Liver (tissue), 7 donors: ENCODE measurements at regions not wholly inside any gene's neighbourhood (a gene's known extent, or its start where the extent isn't known, plus 50 kb on each side); places are given as distances from the start of the nearest gene placed in this dataset.

Experiments used
- DNase-seq: peaks from one replicate; pipeline ENCODE4 v3.0.0-alpha.2; 2017; ENCODE audit warnings: low spot score
- H3K27ac ChIP-seq, 2 donors: one replicate each; pipeline ENCODE4 v1.7.0; 2013; ENCODE audit warnings: inconsistent platforms in 2 of 2, low read length in 2 of 2, control low read depth in 1 of 2, low read depth in 1 of 2, mild to moderate bottlenecking in 1 of 2
- H3K27me3 ChIP-seq, 4 donors: one replicate each; pipeline versions ENCODE4 v1.6.1 to v1.7.0; 2013; ENCODE audit warnings: low read length in 3 of 4, inconsistent platforms in 1 of 4, mild to moderate bottlenecking in 1 of 4, moderate library complexity in 1 of 4; ENCODE audit not compliant: control insufficient read depth in 4 of 4, insufficient read depth in 4 of 4
- H3K36me3 ChIP-seq, 4 donors: one replicate each; pipeline versions ENCODE4 v1.6.1 to v1.7.0; 2013; ENCODE audit warnings: low read length in 3 of 4, mild to moderate bottlenecking in 3 of 4, low read depth in 1 of 4, moderate library complexity in 1 of 4; ENCODE audit not compliant: control insufficient read depth in 4 of 4, insufficient read depth in 3 of 4
- H3K4me1 ChIP-seq, 4 donors: one replicate each; pipeline versions ENCODE4 v1.6.1 to v1.7.0; 2013; ENCODE audit warnings: low read length in 3 of 4, mild to moderate bottlenecking in 3 of 4, moderate library complexity in 1 of 4; ENCODE audit not compliant: control insufficient read depth in 4 of 4, insufficient read depth in 4 of 4
- H3K4me3 ChIP-seq, 3 donors: one replicate each; pipeline versions ENCODE4 v1.6.1 to v1.7.0; 2013; ENCODE audit warnings: low read length in 3 of 3, control low read depth in 1 of 3, low read depth in 1 of 3, mild to moderate bottlenecking in 1 of 3
- H3K9ac ChIP-seq, 2 donors: one replicate each; pipeline ENCODE4 v1.7.0; 2013; ENCODE audit warnings: low read length in 2 of 2, mild to moderate bottlenecking in 2 of 2, moderate library complexity in 2 of 2, control low read depth in 1 of 2, low read depth in 1 of 2
- H3K9me3 ChIP-seq, 4 donors: one replicate each; pipeline versions ENCODE4 v1.6.1 to v1.7.0; 2013; ENCODE audit warnings: low read length in 3 of 4; ENCODE audit not compliant: control insufficient read depth in 4 of 4
- EGR1 ChIP-seq, 2 donors: IDR thresholded peaks; 2 replicates each; pipeline ENCODE4 v1.6.1; 2016 to 2018; ENCODE audit warnings: antibody characterized with exemption in 2 of 2, low read depth in 2 of 2
- FOXA1 ChIP-seq: IDR thresholded peaks from 2 replicates; pipeline ENCODE4 v1.6.1; 2016; ENCODE audit warnings: antibody characterized with exemption
- FOXA2 ChIP-seq: IDR thresholded peaks from 2 replicates; pipeline ENCODE4 v1.6.1; 2016; ENCODE audit warnings: antibody characterized with exemption
- GABPA ChIP-seq, 2 donors: IDR thresholded peaks in 1 of 2; conservative IDR thresholded peaks in 1 of 2; 2 replicates each; pipeline ENCODE4 v1.6.1; 2016; ENCODE audit warnings: antibody characterized with exemption in 2 of 2, mild to moderate bottlenecking in 1 of 2, moderate library complexity in 1 of 2
- HNF4A ChIP-seq, 2 donors: conservative IDR thresholded peaks; 2 replicates each; pipeline ENCODE4 v1.6.1; 2016; ENCODE audit warnings: antibody characterized with exemption in 2 of 2, mild to moderate bottlenecking in 2 of 2
- HNF4G ChIP-seq: IDR thresholded peaks from 2 replicates; pipeline ENCODE4 v1.6.1; 2016; ENCODE audit warnings: antibody characterized with exemption
- JUND ChIP-seq, 2 donors: IDR thresholded peaks; 2 replicates each; pipeline ENCODE4 v1.6.1; 2016; ENCODE audit warnings: antibody characterized with exemption in 2 of 2
- RAD21 ChIP-seq, 2 donors: IDR thresholded peaks; 2 replicates each; pipeline ENCODE4 v1.6.1; 2016; ENCODE audit warnings: antibody characterized with exemption in 2 of 2, mild to moderate bottlenecking in 2 of 2
- RXRA ChIP-seq, 2 donors: IDR thresholded peaks; 2 replicates each; pipeline ENCODE4 v1.6.1; 2017 to 2018; ENCODE audit warnings: antibody characterized with exemption in 2 of 2, mild to moderate bottlenecking in 1 of 2
- SP1 ChIP-seq: IDR thresholded peaks from 2 replicates; pipeline ENCODE4 v1.6.1; 2018; ENCODE audit warnings: antibody characterized with exemption, mild to moderate bottlenecking
- TAF1 ChIP-seq: conservative IDR thresholded peaks from 2 replicates; pipeline ENCODE4 v1.6.1; 2016; ENCODE audit warnings: antibody characterized with exemption, mild to moderate bottlenecking
- YY1 ChIP-seq: IDR thresholded peaks from 2 replicates; pipeline ENCODE4 v1.6.1; 2016; ENCODE audit warnings: antibody characterized with exemption, mild to moderate bottlenecking
- WGBS: extraction: QIAGEN DNeasy Blood & Tissue Kit; methylation state at CpG from one replicate; pipeline ENCODE4 v1.1.7; 2013; 5-methylcytosine and 5-hydroxymethylcytosine counted together
- TF ChIP-seq, protein P1 (sequence below): IDR thresholded peaks from 2 replicates; pipeline ENCODE4 v1.6.1; 2016; ENCODE audit warnings: antibody characterized with exemption
- TF ChIP-seq, protein P2 (sequence below): IDR thresholded peaks from 2 replicates; pipeline ENCODE4 v1.6.1; 2016; ENCODE audit warnings: antibody characterized with exemption
- TF ChIP-seq, protein P3 (sequence below): IDR thresholded peaks from 2 replicates; pipeline ENCODE4 v1.6.1; 2016; ENCODE audit warnings: antibody characterized with exemption, mild to moderate bottlenecking
- donor health status: healthy.
- donor health status: healthy.
- donor health status: healthy.
- donor health status: healthy.

DNA sequence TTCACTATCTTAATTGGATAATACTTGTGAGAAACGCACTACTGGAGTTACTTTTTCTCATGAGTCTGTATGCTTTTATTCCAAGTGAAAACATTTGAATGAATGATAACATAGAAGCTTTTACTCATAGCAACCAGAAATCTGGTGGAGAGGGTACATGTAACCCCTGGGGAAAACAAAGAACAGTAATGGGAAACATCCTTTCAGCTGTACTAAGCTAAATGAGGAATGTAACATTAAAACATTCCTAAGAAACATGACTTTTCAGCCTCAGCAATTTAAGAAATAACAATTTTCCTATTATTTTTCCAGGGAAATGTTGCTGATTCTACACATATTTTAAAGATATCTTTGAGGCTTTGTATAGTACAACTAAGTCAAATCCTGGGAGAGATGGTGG is 97.2 kb upstream of the CEP126 start (continued):
- TF ChIP-seq, protein P1, sequence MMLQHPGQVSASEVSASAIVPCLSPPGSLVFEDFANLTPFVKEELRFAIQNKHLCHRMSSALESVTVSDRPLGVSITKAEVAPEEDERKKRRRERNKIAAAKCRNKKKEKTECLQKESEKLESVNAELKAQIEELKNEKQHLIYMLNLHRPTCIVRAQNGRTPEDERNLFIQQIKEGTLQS: no peak

DNA sequence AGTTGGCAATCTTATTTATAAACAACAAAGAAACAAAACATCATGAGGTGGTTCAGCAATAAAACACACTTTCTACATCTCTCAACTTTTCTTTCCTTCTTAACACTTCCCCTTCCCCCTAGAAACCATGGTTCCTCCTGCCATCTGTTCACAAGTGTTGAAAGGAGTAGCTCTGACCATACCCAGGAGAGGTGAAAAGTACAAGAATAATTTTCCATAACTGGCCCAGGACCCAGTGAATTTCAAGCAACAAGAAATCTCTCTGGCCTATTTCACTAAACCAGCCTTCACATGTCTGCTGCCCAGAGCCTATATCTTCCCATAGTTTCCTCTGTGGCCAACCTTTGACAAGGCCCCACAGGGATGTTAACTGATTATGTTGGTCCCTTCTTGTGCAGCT is 98.2 kb upstream of the CEP126 start:
- Histone ChIP-seq H3K27me3 (no peaks in the 10 kb centered on the region), H3K9me3 (no peaks in the 10 kb centered on the region), H3K27ac (no peak overlapping the region), H3K9ac (no peak overlapping the region), H3K36me3 (no peaks in the 10 kb centered on the region), H3K4me3 (no peak overlapping the region), H3K4me1 (no peaks in the 10 kb centered on the region)
- no peak for DNase-seq
- no peak for TF ChIP-seq FOXA1
- no peak for TF ChIP-seq FOXA2
- TF ChIP-seq, protein P2, sequence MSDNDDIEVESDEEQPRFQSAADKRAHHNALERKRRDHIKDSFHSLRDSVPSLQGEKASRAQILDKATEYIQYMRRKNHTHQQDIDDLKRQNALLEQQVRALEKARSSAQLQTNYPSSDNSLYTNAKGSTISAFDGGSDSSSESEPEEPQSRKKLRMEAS: no peak
- no peak for TF ChIP-seq YY1
- TF ChIP-seq, protein P3, sequence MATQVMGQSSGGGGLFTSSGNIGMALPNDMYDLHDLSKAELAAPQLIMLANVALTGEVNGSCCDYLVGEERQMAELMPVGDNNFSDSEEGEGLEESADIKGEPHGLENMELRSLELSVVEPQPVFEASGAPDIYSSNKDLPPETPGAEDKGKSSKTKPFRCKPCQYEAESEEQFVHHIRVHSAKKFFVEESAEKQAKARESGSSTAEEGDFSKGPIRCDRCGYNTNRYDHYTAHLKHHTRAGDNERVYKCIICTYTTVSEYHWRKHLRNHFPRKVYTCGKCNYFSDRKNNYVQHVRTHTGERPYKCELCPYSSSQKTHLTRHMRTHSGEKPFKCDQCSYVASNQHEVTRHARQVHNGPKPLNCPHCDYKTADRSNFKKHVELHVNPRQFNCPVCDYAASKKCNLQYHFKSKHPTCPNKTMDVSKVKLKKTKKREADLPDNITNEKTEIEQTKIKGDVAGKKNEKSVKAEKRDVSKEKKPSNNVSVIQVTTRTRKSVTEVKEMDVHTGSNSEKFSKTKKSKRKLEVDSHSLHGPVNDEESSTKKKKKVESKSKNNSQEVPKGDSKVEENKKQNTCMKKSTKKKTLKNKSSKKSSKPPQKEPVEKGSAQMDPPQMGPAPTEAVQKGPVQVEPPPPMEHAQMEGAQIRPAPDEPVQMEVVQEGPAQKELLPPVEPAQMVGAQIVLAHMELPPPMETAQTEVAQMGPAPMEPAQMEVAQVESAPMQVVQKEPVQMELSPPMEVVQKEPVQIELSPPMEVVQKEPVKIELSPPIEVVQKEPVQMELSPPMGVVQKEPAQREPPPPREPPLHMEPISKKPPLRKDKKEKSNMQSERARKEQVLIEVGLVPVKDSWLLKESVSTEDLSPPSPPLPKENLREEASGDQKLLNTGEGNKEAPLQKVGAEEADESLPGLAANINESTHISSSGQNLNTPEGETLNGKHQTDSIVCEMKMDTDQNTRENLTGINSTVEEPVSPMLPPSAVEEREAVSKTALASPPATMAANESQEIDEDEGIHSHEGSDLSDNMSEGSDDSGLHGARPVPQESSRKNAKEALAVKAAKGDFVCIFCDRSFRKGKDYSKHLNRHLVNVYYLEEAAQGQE: no peak
- TF ChIP-seq RAD21 (IDR thresholded peaks at IDR 0.05): no peak
- TF ChIP-seq HNF4A (conservative IDR thresholded peaks at IDR 0.05): no peak
- no peak for TF ChIP-seq TAF1
- TF ChIP-seq EGR1 (IDR thresholded peaks at IDR 0.05; ENCODE audit: low read depth in 2 of 2): no peak
- TF ChIP-seq RXRA (IDR thresholded peaks at IDR 0.05): no peak
- TF ChIP-seq, protein P1: no peak

DNA sequence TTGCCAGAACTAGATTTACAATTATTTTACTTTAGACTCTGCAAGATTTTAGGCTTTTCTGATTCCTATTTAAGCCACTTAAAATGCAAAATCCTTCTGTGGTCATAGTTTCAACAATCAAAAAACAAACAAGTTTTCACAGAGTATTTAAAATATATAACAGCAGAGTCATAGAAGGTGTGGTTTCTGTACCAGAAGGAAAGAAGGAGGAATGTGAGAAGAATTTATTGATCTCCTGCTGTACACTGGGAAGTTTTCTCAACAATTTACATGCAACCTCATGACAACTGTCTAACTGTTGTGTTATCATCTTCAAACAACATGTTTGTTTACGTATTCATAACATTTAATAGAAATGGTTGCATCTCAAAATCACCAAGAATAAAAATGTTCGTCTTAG is 102.3 kb upstream of the CEP126 start:
- TF ChIP-seq, protein P2: no peak
- TF ChIP-seq SP1 (no peak), FOXA2 (no peak), HNF4G (no peak), RAD21 (IDR thresholded peaks at IDR 0.05) (no peak), JUND (IDR thresholded peaks at IDR 0.05) (no peak), YY1 (no peak), GABPA (IDR thresholded peaks at IDR 0.05 in 1 of 2, conservative IDR thresholded peaks at IDR 0.05 in 1 of 2) (no peak), RXRA (IDR thresholded peaks at IDR 0.05) (no peak), HNF4A (conservative IDR thresholded peaks at IDR 0.05) (no peak), EGR1 (IDR thresholded peaks at IDR 0.05; ENCODE audit: low read depth in 2 of 2) (no peak)
- TF ChIP-seq, protein P3: no peak
- 64% methylated on average over 2 of the region's 2 CpGs for whole genome bisulfite sequencing
- H3K27ac ChIP-seq: no peak overlapping the region

More for the DNA sequence above, 102.3 kb upstream of the CEP126 start:
- DNase-seq: no peak
- Histone ChIP-seq H3K36me3 (no peaks in the 10 kb centered on the region), H3K9ac (no peak overlapping the region), H3K9me3 (no peaks in the 10 kb centered on the region), H3K4me1 (no peaks in the 10 kb centered on the region), H3K27me3 (no peaks in the 10 kb centered on the region), H3K4me3 (no peak overlapping the region)
